ENCODE measurements at regions not wholly inside any gene's neighbourhood (a gene's known extent, or its start where the extent isn't known, plus 50 kb on each side); places are given as distances from the start of the nearest gene placed in this dataset.

GRCh38 chr4:177546745-177547144, 104.5 kb upstream of the AGA start:
- no peak for TF ChIP-seq POLR2A (IDR thresholded peaks at IDR 0.05; ENCODE audit: low read depth, low read length)
- TF ChIP-seq POLR2AphosphoS5 (IDR thresholded peaks at IDR 0.05; ENCODE audit: low read depth, low read length): no peak
